ENCODE measurements at regions not wholly inside any gene's neighbourhood (a gene's known extent, or its start where the extent isn't known, plus 50 kb on each side); places are given as distances from the start of the nearest gene placed in this dataset.
"Not testable (repeated sequence)": the region's sequence is repeated elsewhere in the genome, so short reads cannot be mapped to it uniquely, and the experiment has no call there.

- DNase-seq (ENCODE audit: low spot score): no peak
Observed at GRCh38 chr2:89797320-89798038, 1106.0 kb downstream of the RPIA start.

GRCh38 chr2:89801207-89801606 is 1109.7 kb downstream of the RPIA start:
- not testable (repeated sequence) for DNase-seq (ENCODE audit: low spot score)

- DNase-seq (ENCODE audit: low spot score): not testable (repeated sequence)
Observed at GRCh38 chr2:89806363-89806762, 1114.9 kb downstream of the RPIA start.

DNA sequence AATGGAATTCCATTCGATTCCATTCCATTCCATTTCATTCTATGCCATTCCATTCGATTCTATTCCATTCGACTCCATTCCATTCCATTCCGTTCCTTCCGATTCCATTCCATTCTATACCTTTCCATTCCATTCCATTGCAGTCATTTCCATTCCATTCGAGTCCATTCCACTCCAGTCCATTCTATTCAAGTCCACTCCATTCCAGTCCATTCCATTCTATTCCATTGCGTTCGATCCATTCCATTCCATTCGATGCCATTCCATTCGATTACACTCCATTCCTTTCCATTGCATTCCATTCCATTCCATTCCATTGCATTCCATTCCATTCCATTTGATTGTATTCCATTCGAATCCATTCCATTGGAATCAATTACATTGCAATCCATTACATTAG is 1119.8 kb downstream of the RPIA start:
- no peak for DNase-seq (ENCODE audit: low spot score)

GRCh38 chr2:89811910-89812309 is 1120.4 kb downstream of the RPIA start:
- DNase-seq (ENCODE audit: low spot score): not testable (repeated sequence)

DNA sequence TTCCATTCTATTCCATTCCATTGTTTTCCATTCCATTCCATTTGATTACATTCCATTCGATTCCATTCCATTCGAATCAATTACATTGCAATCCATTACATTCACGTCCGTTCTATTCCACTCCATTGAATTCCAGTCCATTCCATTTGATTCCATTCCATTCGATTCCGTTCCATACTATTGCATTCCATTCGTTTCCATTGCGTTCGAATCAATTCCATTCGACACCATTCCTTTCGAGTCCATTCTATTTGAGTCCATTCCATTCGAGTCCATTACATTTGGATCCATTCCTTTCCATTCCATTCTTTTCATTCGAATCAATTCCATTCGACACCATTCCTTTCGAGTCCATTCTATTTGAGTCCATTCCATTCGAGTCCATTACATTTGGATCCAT is 1122.9 kb downstream of the RPIA start:
- not testable (repeated sequence) for DNase-seq (ENCODE audit: low spot score)

DNA sequence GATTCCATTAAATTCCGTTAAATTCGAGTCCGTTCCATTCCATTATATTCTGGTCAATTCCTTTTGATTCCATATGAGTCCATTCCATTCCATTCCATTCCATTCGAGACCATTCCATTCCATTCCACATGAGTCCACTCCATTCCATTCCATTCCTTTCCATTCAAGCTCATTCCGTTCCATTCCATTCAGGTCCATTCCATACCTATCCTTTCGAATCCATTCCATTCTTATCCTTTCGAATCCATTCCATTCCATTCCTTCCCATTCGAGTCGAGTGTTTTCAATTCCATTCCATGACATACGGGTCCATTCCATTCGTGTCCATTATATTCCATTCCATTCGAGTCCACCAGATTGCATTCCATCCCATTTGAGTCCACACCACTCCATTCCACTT is 1127.4 kb downstream of the RPIA start:
- no peak for DNase-seq (ENCODE audit: low spot score)

DNA sequence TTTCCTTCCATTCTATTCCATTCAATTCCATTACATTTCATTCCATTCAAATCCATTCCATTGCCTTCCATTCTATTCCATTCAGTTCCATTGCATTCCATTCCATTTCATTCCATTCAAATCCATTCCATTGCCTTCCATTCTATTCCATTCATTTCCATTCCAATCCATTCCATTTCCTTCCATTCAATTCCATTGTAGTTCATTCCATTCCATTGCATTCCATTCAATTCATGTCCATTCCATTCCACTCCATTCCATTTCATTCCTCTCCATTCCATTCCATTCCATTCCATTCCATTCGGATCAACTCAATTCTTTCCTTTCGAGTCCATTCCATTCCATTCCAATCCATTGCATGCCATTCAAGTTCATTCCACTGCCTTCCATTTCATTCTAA is 1128.3 kb downstream of the RPIA start:
- DNase-seq (ENCODE audit: low spot score): no peak

DNA sequence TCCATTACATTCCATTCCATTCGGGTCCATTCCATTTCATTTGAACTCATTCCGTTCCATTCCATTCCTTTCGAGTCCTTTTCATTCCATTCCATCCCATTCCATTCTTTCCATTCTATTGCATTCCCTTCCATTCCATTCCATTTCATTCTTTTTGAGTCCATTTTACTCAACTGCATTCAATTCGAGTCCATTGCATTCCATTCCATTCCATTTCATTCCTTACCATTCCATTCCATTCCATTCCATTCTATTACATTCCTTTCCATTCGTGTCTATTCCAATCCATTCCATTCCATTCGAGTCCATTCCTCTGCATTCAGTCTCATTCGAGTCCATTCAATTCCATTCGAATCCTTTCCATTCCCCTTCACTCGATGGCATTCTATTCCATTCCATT is 1128.8 kb downstream of the RPIA start:
- no peak for DNase-seq (ENCODE audit: low spot score)

DNA sequence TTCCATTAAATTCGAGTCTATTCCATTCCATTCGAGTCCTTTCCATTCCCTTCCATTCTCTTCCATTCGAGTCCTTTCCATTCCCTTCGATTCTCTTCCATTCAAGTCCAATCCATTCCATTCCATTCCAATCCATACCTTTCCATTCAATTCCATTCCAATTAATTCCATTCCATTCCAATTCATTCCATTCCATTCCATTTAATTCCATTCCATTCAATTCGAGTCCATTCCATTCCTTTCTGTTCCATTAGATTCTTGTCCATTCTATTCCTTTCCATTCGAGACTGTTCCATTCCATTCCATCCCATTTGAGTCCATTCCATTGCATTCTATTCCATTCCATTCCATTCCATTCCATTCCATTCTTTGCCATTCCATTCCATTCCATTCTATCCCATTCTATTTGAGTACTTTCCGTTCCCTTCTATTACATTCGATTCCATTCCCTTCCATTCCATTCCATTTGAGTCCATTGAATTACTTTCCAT is 1130.0 kb downstream of the RPIA start:
- no peak for DNase-seq (ENCODE audit: low spot score)

DNA sequence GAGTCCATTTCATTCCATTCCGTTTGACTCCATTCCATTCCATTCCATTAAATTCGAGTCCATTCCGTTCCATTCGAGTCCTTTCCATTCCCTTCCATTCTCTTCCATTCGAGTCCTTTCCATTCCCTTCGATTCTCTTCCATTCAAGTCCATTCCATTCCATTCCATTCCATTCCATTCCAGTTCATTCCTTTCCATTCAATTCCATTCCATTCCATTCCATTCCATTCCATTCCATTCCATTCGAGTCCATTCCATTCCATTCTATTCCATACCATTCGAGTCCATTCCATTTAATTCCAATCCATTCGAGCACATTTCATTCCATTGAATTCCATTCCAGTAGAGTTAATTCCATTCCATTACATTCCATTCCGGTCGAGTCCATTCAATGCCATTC is 1130.9 kb downstream of the RPIA start:
- DNase-seq (ENCODE audit: low spot score): not testable (repeated sequence)

DNA sequence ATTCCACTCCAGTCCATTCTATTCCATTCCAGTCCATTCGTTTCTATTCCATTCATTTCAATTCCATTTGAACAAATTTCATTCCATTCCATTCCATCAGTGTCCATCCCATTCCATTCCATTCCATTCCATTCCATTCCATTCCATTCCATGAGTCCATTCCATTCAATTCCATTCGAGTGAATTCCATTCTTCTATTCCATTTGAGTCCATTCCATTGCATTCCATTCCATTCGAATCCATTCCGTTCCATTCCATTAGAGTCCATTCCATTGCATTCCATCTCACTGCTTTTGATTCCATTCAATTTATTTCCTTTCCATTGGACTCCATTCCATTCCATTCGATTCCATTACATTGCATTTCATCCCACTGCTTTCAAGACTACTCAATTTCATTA is 1132.1 kb downstream of the RPIA start:
- no peak for DNase-seq (ENCODE audit: low spot score)

GRCh38 chr2:89825034-89825433 is 1133.6 kb downstream of the RPIA start:
- no peak for DNase-seq (ENCODE audit: low spot score)

DNA sequence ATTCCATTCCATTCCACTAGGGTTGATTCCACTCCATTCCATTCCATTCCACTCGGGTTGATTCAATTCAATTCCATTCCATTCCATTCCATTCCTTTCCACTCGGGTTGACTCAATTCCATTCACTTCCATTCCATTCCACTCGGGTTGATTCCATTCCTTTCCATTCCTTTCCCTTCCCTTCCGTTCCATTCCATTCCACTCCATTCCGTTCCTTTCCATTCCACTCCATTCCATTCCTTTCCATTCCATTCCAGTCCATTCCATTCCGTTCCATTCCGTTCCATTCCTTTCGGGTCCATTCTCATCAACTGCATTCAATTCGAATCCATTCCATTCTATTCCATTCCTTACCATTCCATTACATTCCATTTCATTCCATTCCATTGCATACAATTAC is 1135.3 kb downstream of the RPIA start:
- DNase-seq (ENCODE audit: low spot score): not testable (repeated sequence)

DNA sequence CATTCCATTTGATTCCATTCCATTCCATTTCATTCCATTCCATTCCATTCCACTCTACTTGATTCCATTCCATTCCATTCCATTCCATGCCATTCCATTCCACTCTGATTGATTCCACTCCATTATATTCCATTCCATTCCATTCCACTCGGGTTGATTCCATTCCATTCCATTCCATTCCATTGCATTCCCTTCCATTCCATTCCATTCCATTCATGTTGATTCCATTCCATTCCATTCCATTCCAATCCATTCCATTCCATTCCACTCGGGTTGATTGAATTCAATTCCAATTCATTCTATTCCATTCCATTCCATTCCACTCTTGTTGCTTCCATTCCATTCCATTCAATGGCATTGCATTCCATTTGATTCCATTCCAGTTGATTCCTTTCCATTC is 1136.4 kb downstream of the RPIA start:
- not testable (repeated sequence) for DNase-seq (ENCODE audit: low spot score)

DNA sequence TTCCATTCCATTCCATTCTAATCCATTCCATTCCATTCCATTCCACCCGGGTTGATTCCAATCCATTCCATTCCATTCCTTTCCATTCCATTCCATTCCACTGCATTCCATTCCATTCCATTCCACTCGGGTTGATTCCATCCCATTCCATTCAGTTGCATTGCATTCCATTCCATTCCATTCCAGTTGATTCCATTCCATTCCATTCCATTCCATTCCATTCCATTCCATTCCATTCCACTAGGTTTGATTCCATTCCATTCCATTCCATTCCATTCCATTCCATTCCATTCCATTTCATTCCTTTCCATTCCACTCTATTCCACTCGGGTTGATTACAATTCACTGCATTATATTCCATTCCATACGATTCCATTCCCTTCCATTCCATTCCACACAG is 1136.9 kb downstream of the RPIA start:
- DNase-seq (ENCODE audit: low spot score): not testable (repeated sequence)

GRCh38 chr2:89828961-89829631 is 1137.6 kb downstream of the RPIA start:
- DNase-seq (ENCODE audit: low spot score): not testable (repeated sequence)

DNA sequence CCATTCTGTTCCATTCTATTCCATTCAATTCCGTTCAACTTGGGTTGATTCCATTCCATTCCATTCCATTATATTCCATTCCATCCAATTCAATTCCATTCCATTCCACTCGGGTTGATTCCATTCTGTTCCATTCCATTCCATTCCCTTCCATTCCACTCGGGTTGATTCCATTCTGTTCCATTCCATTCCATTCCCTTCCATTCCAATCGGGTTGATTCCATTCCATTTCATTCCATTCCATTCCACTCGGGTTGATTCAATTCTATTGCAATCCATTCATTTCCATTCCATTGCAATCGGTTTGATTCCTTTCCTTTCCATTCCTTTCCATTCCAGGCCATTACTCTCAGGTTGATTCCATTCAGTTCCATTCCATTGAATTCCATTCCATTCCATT is 1138.4 kb downstream of the RPIA start:
- no peak for DNase-seq (ENCODE audit: low spot score)

DNA sequence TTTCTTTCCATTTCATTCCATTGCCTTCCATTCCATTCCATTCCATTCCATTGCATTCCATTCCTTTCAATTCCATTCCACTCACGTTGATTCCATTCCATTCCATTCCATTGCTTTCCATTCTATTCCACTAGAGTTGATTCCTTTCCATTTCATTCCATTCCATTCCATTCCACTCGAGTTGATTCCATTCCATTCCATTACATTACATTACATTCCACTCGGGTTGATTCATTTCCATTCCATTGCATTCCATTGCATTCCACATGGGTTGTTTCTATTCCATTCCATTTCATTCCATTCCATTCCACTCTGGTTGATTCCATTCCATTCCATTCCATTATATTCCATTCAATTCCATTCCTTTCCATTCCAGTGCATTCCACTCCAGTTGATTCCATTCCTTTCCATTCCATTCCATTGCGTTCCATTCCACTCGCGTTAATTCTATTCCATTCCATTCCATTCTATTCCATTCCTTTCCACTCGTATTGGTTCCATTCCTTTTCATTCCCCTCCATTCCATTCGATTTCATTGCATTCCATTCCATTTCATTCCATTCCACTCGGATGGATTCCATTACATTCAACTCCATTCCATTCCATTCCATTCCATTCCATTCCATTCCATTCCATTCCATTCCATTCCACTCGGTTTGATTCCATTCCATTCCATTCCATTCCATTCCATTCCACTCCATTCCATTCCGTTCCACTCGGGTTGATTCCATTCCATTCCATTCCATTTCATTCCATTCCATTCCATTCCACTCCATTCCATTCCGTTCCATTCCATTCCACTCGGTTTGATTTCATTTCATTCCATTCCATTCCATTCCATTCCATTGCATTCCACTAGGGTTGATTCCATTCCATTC is 1139.1 kb downstream of the RPIA start:
- DNase-seq (ENCODE audit: low spot score): not testable (repeated sequence)

- no peak for DNase-seq (ENCODE audit: low spot score)
Observed at GRCh38 chr2:89831641-89832498, 1140.4 kb downstream of the RPIA start.

- no peak for DNase-seq (ENCODE audit: low spot score)
Observed at GRCh38 chr2:89833116-89833779, 1141.8 kb downstream of the RPIA start.

Measured in mucosa of gallbladder (tissue), 1 donor.